HL-60 (cell line): ENCODE measurements at regions not wholly inside any gene's neighbourhood (a gene's known extent, or its start where the extent isn't known, plus 50 kb on each side); places are given as distances from the start of the nearest gene placed in this dataset.

ENCODE experiments used
- DNase-seq, 2 experiments: peaks; one replicate each; pipeline ENCODE4 v3.0.0-alpha.2; 2010 to 2020; ENCODE audit warnings: low read depth in 1 of 2, low spot score in 1 of 2
- H3K27ac ChIP-seq: fragments of 250-450 bp; sonication (Bioruptor Pico); replicated peaks from 2 replicates; pipeline ENCODE4 v1.5.1; 2020; ENCODE audit warnings: mild to moderate bottlenecking, moderate library complexity
- H3K27me3 ChIP-seq: fragments of 250-450 bp; sonication (Bioruptor Pico); 2 replicates; pipeline ENCODE4 v1.5.1; 2021; ENCODE audit warnings: mild to moderate bottlenecking, moderate library complexity; ENCODE audit not compliant: insufficient read depth, poor library complexity, severe bottlenecking
- H3K4me3 ChIP-seq: replicated peaks from 2 replicates; pipeline ENCODE4 v1.5.1; 2011; ENCODE audit warnings: mild to moderate bottlenecking, control low read depth, low read length; ENCODE audit not compliant: insufficient read depth
- CTCF ChIP-seq: IDR thresholded peaks from one replicate; pipeline ENCODE4 v1.5.1; 2011; ENCODE audit warnings: low read length, control low read depth, inconsistent platforms; ENCODE audit not compliant: insufficient read depth
- GABPA ChIP-seq: IDR thresholded peaks from 2 replicates; pipeline ENCODE4 v1.6.1; 2012; ENCODE audit warnings: low read depth
- POLR2AphosphoS5 ChIP-seq: IDR thresholded peaks from 2 replicates; pipeline ENCODE4 v1.6.1; 2012; ENCODE audit warnings: low read depth
- REST ChIP-seq: IDR thresholded peaks from 2 replicates; pipeline ENCODE4 v1.6.1; 2012; ENCODE audit warnings: low read depth; ENCODE audit not compliant: insufficient replicate concordance
- SPI1 ChIP-seq: IDR thresholded peaks from 2 replicates; pipeline ENCODE4 v1.6.1; 2012; ENCODE audit warnings: low read depth, mild to moderate bottlenecking, borderline replicate concordance

- no peak overlapping the region for H3K4me3 ChIP-seq
- H3K27me3 ChIP-seq = no peaks in the 10 kb centered on the region
- no peak for TF ChIP-seq GABPA
- TF ChIP-seq CTCF = no peak
- no peak for TF ChIP-seq REST
- no peak for TF ChIP-seq POLR2AphosphoS5
- TF ChIP-seq SPI1 = no peak
- DNase-seq = no peak
- no peak overlapping the region for H3K27ac ChIP-seq
Measured at GRCh38 chr5:110916381-110917049, 155.0 kb upstream of the TSLP start.

- no peaks in the 10 kb centered on the region for H3K27me3 ChIP-seq
- no peak overlapping the region for H3K4me3 ChIP-seq
- no peak overlapping the region for H3K27ac ChIP-seq
- no peak for TF ChIP-seq REST
- no peak for TF ChIP-seq GABPA
- no peak for TF ChIP-seq POLR2AphosphoS5
- TF ChIP-seq CTCF = no peak
- TF ChIP-seq SPI1 = no peak
- DNase-seq = no peak
Measured at GRCh38 chr5:110917161-110917875, 154.2 kb upstream of the TSLP start.

- Histone ChIP-seq H3K27ac (no peak overlapping the region), H3K4me3 (no peak overlapping the region), H3K27me3 (no peaks in the 10 kb centered on the region)
- no peak for TF ChIP-seq GABPA
- no peak for TF ChIP-seq SPI1
- TF ChIP-seq REST = no peak
- no peak for TF ChIP-seq POLR2AphosphoS5
- TF ChIP-seq CTCF = no peak
- DNase-seq = no peak
Measured at GRCh38 chr5:110918683-110919082, 152.8 kb upstream of the TSLP start.
